ENCODE measurements at regions not wholly inside any gene's neighbourhood (a gene's known extent, or its start where the extent isn't known, plus 50 kb on each side); places are given as distances from the start of the nearest gene placed in this dataset.

DNA sequence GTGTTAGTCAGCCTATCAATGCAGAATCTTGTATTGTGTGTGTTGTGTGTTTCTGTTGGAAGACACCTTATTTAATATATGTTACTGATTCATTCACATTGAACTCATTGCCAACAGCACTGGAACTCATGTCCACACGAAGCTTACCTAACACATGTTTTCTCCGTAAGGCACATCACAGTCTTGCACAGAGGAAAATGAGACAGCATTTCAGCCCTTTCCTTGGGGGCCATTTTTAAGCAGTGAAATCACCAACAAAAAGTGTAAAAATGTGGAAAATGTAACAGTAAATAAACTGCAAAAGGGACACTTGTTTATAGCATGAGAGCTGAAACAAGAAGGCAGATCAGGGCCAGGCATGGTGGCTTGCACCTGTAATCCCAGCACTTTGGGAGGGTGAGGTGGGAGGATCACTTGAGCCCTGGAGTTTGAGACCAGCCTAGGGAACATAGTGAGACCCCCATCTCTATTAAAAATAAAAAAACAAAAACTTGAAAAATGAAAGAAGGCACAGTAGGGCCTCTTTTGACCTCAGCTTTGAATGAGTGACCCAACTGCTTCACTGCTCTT is 306.0 kb downstream of the MYCN start:
- H3K4me1 Mint-ChIP-seq, result peaks cover 17 to 20% of the 10 kb centered on the region in 2 experiments
- H4K5ac ChIP-seq (ENCODE audit: insufficient read length, low read depth, low read length), result no peak overlapping the region

More for the DNA sequence above, 306.0 kb downstream of the MYCN start:
- Histone ChIP-seq H2BK12ac (ENCODE audit: insufficient read length, low read depth, low read length) (no peak overlapping the region), H3K27me3 (ENCODE audit: insufficient read depth, low read length) (no peaks in the 10 kb centered on the region), H2AK5ac (ENCODE audit: insufficient read length, low read length) (no peak overlapping the region), H3K14ac (ENCODE audit: insufficient read depth, low read length) (no peak overlapping the region), H2BK15ac (ENCODE audit: low read depth, low read length) (no peak overlapping the region), H2BK5ac (ENCODE audit: insufficient read length, low read length) (no peak overlapping the region), H3K9ac (ENCODE audit: extremely low read depth, insufficient read length, low read length) (no peak overlapping the region), H4K20me1 (ENCODE audit: control insufficient read depth, insufficient read depth, insufficient read length) (no peaks in the 10 kb centered on the region), H2BK20ac (ENCODE audit: low read depth, low read length, poor library complexity, severe bottlenecking) (no peak overlapping the region), H3K4ac (ENCODE audit: low read depth, low read length) (no peak overlapping the region), H2BK120ac (ENCODE audit: low read depth, low read length, poor library complexity, severe bottlenecking) (no peak overlapping the region), H3K4me1 (ENCODE audit: insufficient read depth, low read length) (no peaks in the 10 kb centered on the region; the same call in 1 of the 2 replicates), H3K9me3 (ENCODE audit: control insufficient read depth, low read depth, low read length) (no peaks in the 10 kb centered on the region), H2AFZ (ENCODE audit: low read length) (no peak overlapping the region), H4K8ac (replicated peaks; ENCODE audit: insufficient read length, low read depth, low read length) (no peak overlapping the region), H4K91ac (ENCODE audit: insufficient read length, low read depth, low read length) (no peak overlapping the region), H3K4me2 (ENCODE audit: insufficient read depth, insufficient read length, low read length) (no peak overlapping the region), H3K18ac (ENCODE audit: insufficient read length, low read depth, low read length) (no peak overlapping the region), H3K79me1 (ENCODE audit: insufficient read depth, low read depth, low read length, poor library complexity, severe bottlenecking) (no peaks in the 10 kb centered on the region), H3K79me2 (ENCODE audit: insufficient read depth, low read length) (no peaks in the 10 kb centered on the region; the same call in 1 of the 2 replicates), H3K27ac (ENCODE audit: insufficient read length, low read depth, low read length) (no peak overlapping the region), H3K23me2 (ENCODE audit: insufficient read length, low read depth, low read length, poor library complexity, severe bottlenecking) (no peaks in the 10 kb centered on the region), H3K56ac (ENCODE audit: insufficient read length, low read depth, low read length) (no peak overlapping the region), H3K23ac (ENCODE audit: insufficient read length, low read depth, low read length) (no peak overlapping the region), H3T11ph (ENCODE audit: low read length) (no peak overlapping the region)
- Mint-ChIP-seq H3K27me3 (ENCODE audit: low read depth) (peaks cover 6% of the 10 kb centered on the region; the same call in 1 of the 2 replicates), H3K36me3 (ENCODE audit: insufficient read depth in 1 of 3, low read depth in 3 of 3) (no peaks in the 10 kb centered on the region), H3K9me3 (no peaks in the 10 kb centered on the region; a peak in 1 of 5 replicates), H3K27ac (no peak overlapping the region), H3K4me3 (no peak overlapping the region)
- no CpG with 5 or more reads among the region's 2 CpGs for WGBS (ENCODE audit: extremely low coverage, insufficient read length, low lambda C conversion rate)
- TF ChIP-seq, protein P1, sequence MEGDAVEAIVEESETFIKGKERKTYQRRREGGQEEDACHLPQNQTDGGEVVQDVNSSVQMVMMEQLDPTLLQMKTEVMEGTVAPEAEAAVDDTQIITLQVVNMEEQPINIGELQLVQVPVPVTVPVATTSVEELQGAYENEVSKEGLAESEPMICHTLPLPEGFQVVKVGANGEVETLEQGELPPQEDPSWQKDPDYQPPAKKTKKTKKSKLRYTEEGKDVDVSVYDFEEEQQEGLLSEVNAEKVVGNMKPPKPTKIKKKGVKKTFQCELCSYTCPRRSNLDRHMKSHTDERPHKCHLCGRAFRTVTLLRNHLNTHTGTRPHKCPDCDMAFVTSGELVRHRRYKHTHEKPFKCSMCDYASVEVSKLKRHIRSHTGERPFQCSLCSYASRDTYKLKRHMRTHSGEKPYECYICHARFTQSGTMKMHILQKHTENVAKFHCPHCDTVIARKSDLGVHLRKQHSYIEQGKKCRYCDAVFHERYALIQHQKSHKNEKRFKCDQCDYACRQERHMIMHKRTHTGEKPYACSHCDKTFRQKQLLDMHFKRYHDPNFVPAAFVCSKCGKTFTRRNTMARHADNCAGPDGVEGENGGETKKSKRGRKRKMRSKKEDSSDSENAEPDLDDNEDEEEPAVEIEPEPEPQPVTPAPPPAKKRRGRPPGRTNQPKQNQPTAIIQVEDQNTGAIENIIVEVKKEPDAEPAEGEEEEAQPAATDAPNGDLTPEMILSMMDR (conservative IDR thresholded peaks at IDR 0.05), result no peak
- no peak for DNase-seq

Measured in H9 (cell line).